Amniotic stem cell (primary cell): ENCODE measurements at regions not wholly inside any gene's neighbourhood (a gene's known extent, or its start where the extent isn't known, plus 50 kb on each side); places are given as distances from the start of the nearest gene placed in this dataset.

Experiments
- DNase-seq: peaks from one replicate; lab custom pipeline; 2025; lab: John Stamatoyannopoulos, UW

GRCh38 chr14:51512316-51512715 lies 139.4 kb upstream of the FRMD6 start:
- no peak for DNase-seq

- DNase-seq, result peak; percentile 10
Measured at GRCh38 chr14:51513281-51513680, 138.4 kb upstream of the FRMD6 start.

- DNase-seq, result no peak
Measured at GRCh38 chr14:51513933-51514332, 137.8 kb upstream of the FRMD6 start.

GRCh38 chr14:51515611-51516010 lies 136.1 kb upstream of the FRMD6 start:
- no peak for DNase-seq

GRCh38 chr14:51516706-51517395 lies 134.9 kb upstream of the FRMD6 start:
- DNase-seq, result no peak

GRCh38 chr14:51518280-51518679 lies 133.4 kb upstream of the FRMD6 start:
- DNase-seq, result no peak

- DNase-seq, result no peak
Measured at GRCh38 chr14:51518711-51519110, 133.0 kb upstream of the FRMD6 start.

- no peak for DNase-seq
Measured at GRCh38 chr14:51520087-51520486, 131.6 kb upstream of the FRMD6 start.

- DNase-seq, result peak; percentile 21
Measured at GRCh38 chr14:51521764-51522163, 129.9 kb upstream of the FRMD6 start.

GRCh38 chr14:51523243-51523642 lies 128.5 kb upstream of the FRMD6 start:
- DNase-seq, result no peak

GRCh38 chr14:51525739-51526138 lies 126.0 kb upstream of the FRMD6 start:
- DNase-seq, result no peak

- DNase-seq, result no peak
Measured at GRCh38 chr14:51527073-51527472, 124.6 kb upstream of the FRMD6 start.

GRCh38 chr14:51529736-51530135 lies 122.0 kb upstream of the FRMD6 start:
- no peak for DNase-seq

GRCh38 chr14:51533160-51533559 lies 118.5 kb upstream of the FRMD6 start:
- peak; percentile 48 for DNase-seq

GRCh38 chr14:51533872-51534553 lies 117.7 kb upstream of the FRMD6 start:
- no peak for DNase-seq

GRCh38 chr14:51534610-51535011 lies 117.1 kb upstream of the FRMD6 start:
- DNase-seq, result no peak

- no peak for DNase-seq
Measured at GRCh38 chr14:51535443-51536044, 116.2 kb upstream of the FRMD6 start.

- no peak for DNase-seq
Measured at GRCh38 chr14:51538973-51539372, 112.7 kb upstream of the FRMD6 start.

GRCh38 chr14:51539571-51540037 lies 112.1 kb upstream of the FRMD6 start:
- DNase-seq, result peak; percentile 16

- DNase-seq, result no peak
Measured at GRCh38 chr14:51540364-51540763, 111.3 kb upstream of the FRMD6 start.

GRCh38 chr14:51544471-51544870 lies 107.2 kb upstream of the FRMD6 start:
- DNase-seq, result no peak

GRCh38 chr14:51544901-51545300 lies 106.8 kb upstream of the FRMD6 start:
- DNase-seq, result no peak

GRCh38 chr14:51545396-51545795 lies 106.3 kb upstream of the FRMD6 start:
- DNase-seq, result no peak
